CD4-positive, alpha-beta T cell (primary cell): ENCODE measurements at regions not wholly inside any gene's neighbourhood (a gene's known extent, or its start where the extent isn't known, plus 50 kb on each side); places are given as distances from the start of the nearest gene placed in this dataset.
A peak's percentile ranks its signal among the peaks of the same experiment; 100 is the strongest.
"Not testable (repeated sequence)": the region's sequence is repeated elsewhere in the genome, so short reads cannot be mapped to it uniquely, and the experiment has no call there.

Experiments
- ATAC-seq: fragments of 200-7000 bp; cut with Tn5 transposase; one replicate; pipeline ENCODE4 v1.10.0; 2022; ENCODE audit warnings: mild to moderate bottlenecking; ENCODE audit not compliant: poor library complexity
- CTCF ChIA-PET: fragments of 350-600 bp; sonication (Branson Sonifier 250); formaldehyde crosslinking; loops from one replicate; lab custom pipeline; 2021; ENCODE audit warnings: antibody characterized with exemption, inconsistent platforms; lab: Charles Lee
- POLR2A ChIA-PET: fragments of 350-600 bp; sonication (Branson Sonifier 250); formaldehyde crosslinking; loops from one replicate; lab custom pipeline; 2021; ENCODE audit warnings: antibody characterized with exemption, inconsistent platforms; lab: Charles Lee
- DNase-seq, 14 experiments: peaks; one replicate each; pipeline ENCODE4 v3.0.0-alpha.2; 2013 to 2020; ENCODE audit warnings: mixed read lengths in 2 of 14
- H3K27ac ChIP-seq, 2 donors: one replicate each; pipeline versions ENCODE4 v1.5.1 to v1.7.0; 2013; ENCODE audit warnings: low read length in 2 of 2, low read depth in 1 of 2, mild to moderate bottlenecking in 1 of 2
- H3K27me3 ChIP-seq, 2 experiments: 1 replicate in 1 of 2; 2 replicates in 1 of 2; pipeline versions ENCODE4 v1.6.1 to v1.7.0; 2013; ENCODE audit warnings: low read length in 2 of 2, control low read depth in 1 of 2, mild to moderate bottlenecking in 1 of 2, moderate library complexity in 1 of 2; ENCODE audit not compliant: insufficient read depth in 2 of 2, control insufficient read depth in 1 of 2
- H3K36me3 ChIP-seq: one replicate; pipeline ENCODE4 v1.6.1; 2013; ENCODE audit warnings: low read length, control low read depth; ENCODE audit not compliant: insufficient read depth
- H3K4me1 ChIP-seq: one replicate; pipeline ENCODE4 v1.6.1; 2013; ENCODE audit warnings: low read length, control low read depth; ENCODE audit not compliant: insufficient read depth
- H3K4me3 ChIP-seq: one replicate; pipeline ENCODE4 v1.5.1; 2013; ENCODE audit warnings: mild to moderate bottlenecking, low read length, moderate library complexity
- H3K9me3 ChIP-seq, 2 experiments: 1 replicate in 1 of 2; 2 replicates in 1 of 2; pipeline versions ENCODE4 v1.6.1 to v1.7.0; 2013; ENCODE audit warnings: low read length in 2 of 2, mild to moderate bottlenecking in 2 of 2, control low read depth in 1 of 2, moderate library complexity in 1 of 2; ENCODE audit not compliant: control insufficient read depth in 1 of 2, insufficient read depth in 1 of 2
- H3K27ac Mint-ChIP-seq: one replicate; pipeline ENCODE4 v1.8.0; 2020; ENCODE audit warnings: mixed read lengths
- H3K27me3 Mint-ChIP-seq: one replicate; pipeline ENCODE4 v1.8.0; 2021; ENCODE audit warnings: mixed read lengths
- H3K36me3 Mint-ChIP-seq: one replicate; pipeline ENCODE4 v1.8.0; 2021; ENCODE audit warnings: low read depth, mixed read lengths
- H3K4me1 Mint-ChIP-seq: one replicate; pipeline ENCODE4 v1.8.0; 2021; ENCODE audit warnings: low read depth, mixed read lengths
- H3K4me3 Mint-ChIP-seq: one replicate; pipeline ENCODE4 v1.8.0; 2020; ENCODE audit warnings: mild to moderate bottlenecking, mixed read lengths
- H3K9me3 Mint-ChIP-seq: one replicate; pipeline ENCODE4 v1.8.0; 2020; ENCODE audit warnings: mixed read lengths
- CTCF ChIP-seq: fragments of 200-600 bp; IDR thresholded peaks from one replicate; pipeline ENCODE4 v1.8.0; 2022; ENCODE audit warnings: antibody characterized with exemption, mild to moderate bottlenecking
- intact Hi-C, 2 experiments: fragments of 100-400 bp; cut with DNase I in 1 of 2; cut with micrococcal nuclease in 1 of 2; formaldehyde crosslinking; loops; one replicate each; pipeline versions ENCODE4 v1.15.1 to v1.9.0; 2023 to 2025; cut with DNase I, micrococcal nuclease

- no peaks in the 10 kb centered on the region for H3K36me3 ChIP-seq
- no peak overlapping the region for H3K4me3 Mint-ChIP-seq
- no peak overlapping the region for H3K27ac Mint-ChIP-seq
- H3K36me3 Mint-ChIP-seq = no peaks in the 10 kb centered on the region
- CTCF ChIA-PET = no interaction called here
- H3K4me1 ChIP-seq = peaks cover 13% of the 10 kb centered on the region
- H3K27me3 Mint-ChIP-seq = no peaks in the 10 kb centered on the region
- no peak for TF ChIP-seq CTCF
- H3K9me3 Mint-ChIP-seq = no peaks in the 10 kb centered on the region
- peaks cover 21% of the 10 kb centered on the region for H3K4me1 Mint-ChIP-seq
- intact Hi-C loops = no loop called here
- H3K27me3 ChIP-seq = no peaks in the 10 kb centered on the region
- H3K4me3 ChIP-seq = no peak overlapping the region
- H3K9me3 ChIP-seq = no peaks in the 10 kb centered on the region
- DNase-seq = peak in 1 of 14 experiments; percentile 26
- no peak for ATAC-seq
- POLR2A ChIA-PET = interaction anchor here (1.1 kb wide), 1 partner anchor 99 kb away, joined by 3 read pairs; no protein-coding TSS in a partner anchor
- no peak overlapping the region for H3K27ac ChIP-seq
These were observed 79.8 kb upstream of the TNFSF11 start for GRCh38 chr13:42494157-42494556.

- peaks cover 21% of the 10 kb centered on the region for H3K4me1 Mint-ChIP-seq
- no peak for ATAC-seq
- POLR2A ChIA-PET = no interaction called here
- Histone ChIP-seq H3K27ac (no peak overlapping the region), H3K4me3 (no peak overlapping the region), H3K9me3 (no peaks in the 10 kb centered on the region), H3K4me1 (peaks cover 13% of the 10 kb centered on the region), H3K27me3 (no peaks in the 10 kb centered on the region), H3K36me3 (no peaks in the 10 kb centered on the region)
- TF ChIP-seq CTCF = no peak
- no peaks in the 10 kb centered on the region for H3K9me3 Mint-ChIP-seq
- no peaks in the 10 kb centered on the region for H3K36me3 Mint-ChIP-seq
- H3K4me3 Mint-ChIP-seq = no peak overlapping the region
- intact Hi-C loops = no loop called here
- DNase-seq = no peak
- CTCF ChIA-PET = no interaction called here
- H3K27ac Mint-ChIP-seq = no peak overlapping the region
- no peaks in the 10 kb centered on the region for H3K27me3 Mint-ChIP-seq
These were observed 78.7 kb upstream of the TNFSF11 start for GRCh38 chr13:42495255-42495654.

- H3K4me3 Mint-ChIP-seq = no peak overlapping the region
- DNase-seq (no peak), ATAC-seq (no peak)
- ChIA-PET CTCF (no interaction called here), POLR2A (no interaction called here)
- intact Hi-C loops = no loop called here
- peaks cover 13% of the 10 kb centered on the region for H3K4me1 ChIP-seq
- H3K9me3 ChIP-seq = no peaks in the 10 kb centered on the region
- H3K4me1 Mint-ChIP-seq = peaks cover 21% of the 10 kb centered on the region
- H3K27me3 ChIP-seq = no peaks in the 10 kb centered on the region
- no peak overlapping the region for H3K27ac Mint-ChIP-seq
- H3K36me3 Mint-ChIP-seq = no peaks in the 10 kb centered on the region
- H3K27me3 Mint-ChIP-seq = no peaks in the 10 kb centered on the region
- no peaks in the 10 kb centered on the region for H3K36me3 ChIP-seq
- TF ChIP-seq CTCF = no peak
- no peaks in the 10 kb centered on the region for H3K9me3 Mint-ChIP-seq
- no peak overlapping the region for H3K4me3 ChIP-seq
- no peak overlapping the region for H3K27ac ChIP-seq
These were observed 78.2 kb upstream of the TNFSF11 start for GRCh38 chr13:42495751-42496150.

GRCh38 chr13:42496926-42497554 is 76.9 kb upstream of the TNFSF11 start:
- intact Hi-C loops, H3K9me3 ChIP-seq, H3K27me3 Mint-ChIP-seq, H3K4me3 ChIP-seq, H3K27ac Mint-ChIP-seq, H3K27ac ChIP-seq, H3K9me3 Mint-ChIP-seq, H3K36me3 ChIP-seq, CTCF ChIA-PET, H3K27me3 ChIP-seq, H3K36me3 Mint-ChIP-seq, H3K4me3 Mint-ChIP-seq, POLR2A ChIA-PET, ATAC-seq, DNase-seq: not testable (repeated sequence)
- peaks cover 21% of the 10 kb centered on the region for H3K4me1 Mint-ChIP-seq
- peaks cover 13% of the 10 kb centered on the region for H3K4me1 ChIP-seq
